NCI-H345 treated with DMSO at 0.1 percent for 48 hours (cell line): ENCODE measurements at regions not wholly inside any gene's neighbourhood (a gene's known extent, or its start where the extent isn't known, plus 50 kb on each side); places are given as distances from the start of the nearest gene placed in this dataset.

Experiments
- DNase-seq: peaks from one replicate; lab custom pipeline; 2025; ENCODE audit not compliant: unreplicated experiment; lab: John Stamatoyannopoulos, UW

GRCh38 chr5:89994266-89994665 lies 415.3 kb downstream of the CETN3 start:
- no peak for DNase-seq

GRCh38 chr5:89992201-89992600 lies 417.4 kb downstream of the CETN3 start:
- no peak for DNase-seq

GRCh38 chr5:89991592-89991991 lies 418.0 kb downstream of the CETN3 start:
- DNase-seq: no peak

- DNase-seq: no peak
Observed at GRCh38 chr5:89989776-89990175, 419.8 kb downstream of the CETN3 start.

GRCh38 chr5:89988998-89989655 lies 420.4 kb downstream of the CETN3 start:
- DNase-seq: no peak

- no peak for DNase-seq
Observed at GRCh38 chr5:89988129-89988810, 421.3 kb downstream of the CETN3 start.

- no peak for DNase-seq
Observed at GRCh38 chr5:89983216-89983615, 426.3 kb downstream of the CETN3 start.

GRCh38 chr5:89981878-89982773 lies 427.4 kb downstream of the CETN3 start:
- no peak for DNase-seq

- no peak for DNase-seq
Observed at GRCh38 chr5:89981021-89981420, 428.5 kb downstream of the CETN3 start.

- DNase-seq: no peak
Observed at GRCh38 chr5:89973516-89973915, 436.0 kb downstream of the CETN3 start.

- DNase-seq: no peak
Observed at GRCh38 chr5:89972901-89973300, 436.7 kb downstream of the CETN3 start.

GRCh38 chr5:89968958-89969381 lies 440.6 kb downstream of the CETN3 start:
- DNase-seq: no peak

GRCh38 chr5:89967771-89968444 lies 441.6 kb downstream of the CETN3 start:
- DNase-seq: no peak

- no peak for DNase-seq
Observed at GRCh38 chr5:89956838-89957237, 452.7 kb downstream of the CETN3 start.

- no peak for DNase-seq
Observed at GRCh38 chr5:89954916-89955315, 454.6 kb downstream of the CETN3 start.

- DNase-seq: no peak
Observed at GRCh38 chr5:89951876-89952275, 457.7 kb downstream of the CETN3 start.

GRCh38 chr5:89950234-89950633 lies 459.3 kb downstream of the CETN3 start:
- DNase-seq: no peak

GRCh38 chr5:89948977-89949376 lies 460.6 kb downstream of the CETN3 start:
- no peak for DNase-seq

GRCh38 chr5:89946916-89947315 lies 462.6 kb downstream of the CETN3 start:
- DNase-seq: no peak

GRCh38 chr5:89946508-89946907 lies 463.0 kb downstream of the CETN3 start:
- no peak for DNase-seq

GRCh38 chr5:89942171-89942570 lies 467.4 kb downstream of the CETN3 start:
- DNase-seq: no peak
